Transverse colon (tissue), 4 donors: ENCODE measurements at regions not wholly inside any gene's neighbourhood (a gene's known extent, or its start where the extent isn't known, plus 50 kb on each side); places are given as distances from the start of the nearest gene placed in this dataset.
"Not testable (repeated sequence)": the region's sequence is repeated elsewhere in the genome, so short reads cannot be mapped to it uniquely, and the experiment has no call there.

Source experiments
- DNase-seq: peaks from one replicate; pipeline ENCODE4 v3.0.0-alpha.2; 2019
- H3K27ac ChIP-seq, 4 donors: fragments of 200-600 bp; sonication (generic); 2 replicates each; pipeline ENCODE4 v1.5.1; 2016 to 2018; ENCODE audit warnings: inconsistent platforms in 4 of 4
- H3K27me3 ChIP-seq: fragments of 200-600 bp; sonication (generic); 2 replicates; pipeline ENCODE4 v1.5.1; 2017; ENCODE audit warnings: inconsistent platforms
- H3K36me3 ChIP-seq, 4 donors: fragments of 200-600 bp; sonication (generic); 2 replicates each; pipeline ENCODE4 v1.5.1; 2017 to 2019; ENCODE audit warnings: inconsistent platforms in 4 of 4
- H3K4me1 ChIP-seq, 4 donors: fragments of 200-600 bp; sonication (generic); 2 replicates each; pipeline ENCODE4 v1.5.1; 2017 to 2020; ENCODE audit warnings: inconsistent platforms in 4 of 4
- H3K4me3 ChIP-seq, 4 donors: fragments of 200-600 bp; sonication (generic); 1 replicate in 1 of 4; 2 replicates in 3 of 4; pipeline versions ENCODE4 v1.5.1 to v1.6.1; 2017 to 2019; ENCODE audit warnings: inconsistent platforms in 4 of 4
- H3K9me3 ChIP-seq, 2 donors: fragments of 200-600 bp; sonication (generic); 2 replicates each; pipeline ENCODE4 v1.5.1; 2017 to 2019; ENCODE audit warnings: inconsistent platforms in 2 of 2
- EP300 ChIP-seq: sonication (generic); formaldehyde crosslinking; IDR thresholded peaks from one replicate; pipeline ENCODE4 v1.6.1; 2017; ENCODE audit warnings: antibody characterized with exemption, low read depth
- POLR2A ChIP-seq: fragments of 450-650 bp; IDR thresholded peaks from one replicate; pipeline ENCODE4 v1.6.1; 2016; ENCODE audit warnings: antibody characterized with exemption, mild to moderate bottlenecking, moderate library complexity
- POLR2AphosphoS5 ChIP-seq, 3 donors: sonication (generic); formaldehyde crosslinking; IDR thresholded peaks; one replicate each; pipeline ENCODE4 v1.6.1; 2016; ENCODE audit warnings: antibody characterized with exemption in 3 of 3
- WGBS, 2 donors: methylation state at CpG; one replicate each; pipeline ENCODE4 v1.1.5; 2018; ENCODE audit warnings: low coverage in 1 of 2; 5-methylcytosine and 5-hydroxymethylcytosine counted together
- in situ Hi-C, 4 donors: fragments of 200-750 bp; cut with MboI; loops; one replicate each; pipeline versions ENCODE4 v1.15.0 to v1.15.1; 2017; ENCODE audit warnings: low sequenced_read_pairs in 3 of 4, low pct_ligation_motif_present in 1 of 4, low pct_unique_long_range_greater_than_20kb in 1 of 4
- intact Hi-C: fragments of 100-400 bp; cut with DNase I; formaldehyde crosslinking; loops from one replicate; pipeline ENCODE4 v1.15.1; 2023; ENCODE audit warnings: low total_unique reads
- TF ChIP-seq, protein P1 (sequence below), 5 experiments: fragments of 200-600 bp in 3 of 5; fragments of 450-650 bp in 2 of 5; sonication (generic) in 3 of 5; IDR thresholded peaks; 1 replicate in 2 of 5; 2 replicates in 3 of 5; pipeline ENCODE4 v1.5.1; 2016 to 2017; ENCODE audit warnings: antibody characterized with exemption in 5 of 5, inconsistent platforms in 3 of 5, mild to moderate bottlenecking in 2 of 5, moderate library complexity in 1 of 5

- no peaks in the 10 kb centered on the region for H3K27me3 ChIP-seq
- DNase-seq = no peak
- H3K27ac ChIP-seq = no peak overlapping the region
- intact Hi-C loops = loop anchor here (1.0 kb wide), 1 partner anchor 12 kb away; no protein-coding TSS in a partner anchor
- H3K4me1 ChIP-seq = no peaks in the 10 kb centered on the region
- no peaks in the 10 kb centered on the region for H3K9me3 ChIP-seq
- in situ Hi-C loops = no loop called here
- WGBS, 2 donors = 73% methylated on average over 6 of the region's 6 CpGs; no CpG with 5 or more reads in 1 of the 2 donors
- no peak overlapping the region for H3K4me3 ChIP-seq
- TF ChIP-seq, protein P1, sequence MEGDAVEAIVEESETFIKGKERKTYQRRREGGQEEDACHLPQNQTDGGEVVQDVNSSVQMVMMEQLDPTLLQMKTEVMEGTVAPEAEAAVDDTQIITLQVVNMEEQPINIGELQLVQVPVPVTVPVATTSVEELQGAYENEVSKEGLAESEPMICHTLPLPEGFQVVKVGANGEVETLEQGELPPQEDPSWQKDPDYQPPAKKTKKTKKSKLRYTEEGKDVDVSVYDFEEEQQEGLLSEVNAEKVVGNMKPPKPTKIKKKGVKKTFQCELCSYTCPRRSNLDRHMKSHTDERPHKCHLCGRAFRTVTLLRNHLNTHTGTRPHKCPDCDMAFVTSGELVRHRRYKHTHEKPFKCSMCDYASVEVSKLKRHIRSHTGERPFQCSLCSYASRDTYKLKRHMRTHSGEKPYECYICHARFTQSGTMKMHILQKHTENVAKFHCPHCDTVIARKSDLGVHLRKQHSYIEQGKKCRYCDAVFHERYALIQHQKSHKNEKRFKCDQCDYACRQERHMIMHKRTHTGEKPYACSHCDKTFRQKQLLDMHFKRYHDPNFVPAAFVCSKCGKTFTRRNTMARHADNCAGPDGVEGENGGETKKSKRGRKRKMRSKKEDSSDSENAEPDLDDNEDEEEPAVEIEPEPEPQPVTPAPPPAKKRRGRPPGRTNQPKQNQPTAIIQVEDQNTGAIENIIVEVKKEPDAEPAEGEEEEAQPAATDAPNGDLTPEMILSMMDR (IDR thresholded peaks at IDR 0.05) = no peak
- TF ChIP-seq EP300 (no peak), POLR2AphosphoS5 (IDR thresholded peaks at IDR 0.05) (no peak), POLR2A (no peak)
- H3K36me3 ChIP-seq = no peaks in the 10 kb centered on the region
These were observed 239.1 kb downstream of the CHM start for GRCh38 chrX:85808217-85808616.

DNA sequence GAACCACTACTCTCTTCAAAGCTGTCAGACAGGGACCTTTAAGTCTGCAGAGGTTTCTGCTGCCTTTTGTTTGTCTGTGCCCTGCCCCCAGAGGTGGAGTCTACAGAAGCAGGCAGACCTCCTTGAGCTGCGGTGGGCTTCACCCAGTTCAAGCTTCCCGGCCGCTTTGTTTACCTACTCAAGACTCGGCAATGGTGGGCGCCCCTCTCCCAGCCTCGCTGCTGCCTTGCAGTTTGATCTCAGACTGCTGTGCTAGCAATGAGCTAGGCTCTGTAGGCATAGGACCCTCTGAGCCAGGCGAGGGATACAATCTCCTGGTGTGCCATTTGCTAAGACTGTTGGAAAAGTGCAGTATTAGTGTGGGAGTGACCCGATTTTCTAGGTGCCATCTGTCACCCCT is 275.0 kb downstream of the CHM start:
- H3K4me3 ChIP-seq, in situ Hi-C loops, H3K27me3 ChIP-seq, H3K9me3 ChIP-seq, H3K27ac ChIP-seq, DNase-seq, intact Hi-C loops, H3K36me3 ChIP-seq, H3K4me1 ChIP-seq: not testable (repeated sequence)
- WGBS, 2 donors = 78% methylated on average over 8 of the region's 8 CpGs; no CpG with 5 or more reads in 1 of the 2 donors

- in situ Hi-C loops (no loop called here), intact Hi-C loops (no loop called here)
- no peak for DNase-seq
- Histone ChIP-seq H3K27me3 (no peaks in the 10 kb centered on the region), H3K36me3 (no peaks in the 10 kb centered on the region), H3K27ac (no peak overlapping the region), H3K4me3 (no peak overlapping the region), H3K4me1 (no peaks in the 10 kb centered on the region), H3K9me3 (no peaks in the 10 kb centered on the region)
- WGBS, 2 donors = 59% methylated on average over 3 of the region's 3 CpGs; no CpG with 5 or more reads in 1 of the 2 donors
- TF ChIP-seq POLR2AphosphoS5 (IDR thresholded peaks at IDR 0.05) = no peak
- TF ChIP-seq POLR2A = no peak
- no peak for TF ChIP-seq EP300
- TF ChIP-seq, protein P1 (IDR thresholded peaks at IDR 0.05) = no peak
These were observed 281.7 kb downstream of the CHM start for GRCh38 chrX:85765651-85766050.

DNA sequence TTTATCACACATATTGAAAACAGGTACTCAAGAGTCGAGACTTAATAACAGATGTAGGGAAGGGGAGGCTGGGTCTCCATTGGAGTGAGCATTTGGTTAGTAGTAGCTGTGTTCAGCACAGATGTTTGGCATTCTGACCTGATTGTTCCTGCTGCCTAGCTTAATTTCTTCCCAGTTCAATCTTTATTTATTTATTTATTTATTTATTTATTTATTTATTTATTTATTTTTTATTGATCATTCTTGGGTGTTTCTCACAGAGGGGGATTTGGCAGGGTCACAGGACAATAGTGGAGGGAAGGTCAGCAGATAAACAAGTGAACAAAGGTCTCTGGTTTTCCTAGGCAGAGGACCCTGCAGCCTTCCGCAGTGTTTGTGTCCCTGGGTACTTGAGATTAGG is 324.3 kb downstream of the CHM start:
- H3K4me1 ChIP-seq, in situ Hi-C loops, H3K27ac ChIP-seq, H3K4me3 ChIP-seq, H3K9me3 ChIP-seq, H3K27me3 ChIP-seq, intact Hi-C loops, DNase-seq, H3K36me3 ChIP-seq: not testable (repeated sequence)
- 91% methylated on average over 1 of the region's 2 CpGs; no CpG with 5 or more reads in 1 of the 2 donors for WGBS, 2 donors

- H3K27me3 ChIP-seq, H3K27ac ChIP-seq, in situ Hi-C loops, H3K9me3 ChIP-seq, H3K36me3 ChIP-seq, H3K4me1 ChIP-seq, DNase-seq, H3K4me3 ChIP-seq, intact Hi-C loops: not testable (repeated sequence)
- WGBS, 2 donors = 96 to 100% methylated on average over 1 of the region's 1 CpG
These were observed 323.8 kb upstream of the POF1B start for GRCh38 chrX:85703233-85703632.

- Histone ChIP-seq H3K27ac (no peak overlapping the region), H3K9me3 (no peaks in the 10 kb centered on the region), H3K27me3 (no peaks in the 10 kb centered on the region), H3K4me3 (no peak overlapping the region), H3K36me3 (no peaks in the 10 kb centered on the region), H3K4me1 (no peaks in the 10 kb centered on the region)
- in situ Hi-C loops (no loop called here), intact Hi-C loops (no loop called here)
- TF ChIP-seq POLR2A = no peak
- TF ChIP-seq, protein P1 (IDR thresholded peaks at IDR 0.05) = no peak
- no peak for TF ChIP-seq POLR2AphosphoS5 (IDR thresholded peaks at IDR 0.05)
- TF ChIP-seq EP300 = no peak
- DNase-seq = no peak
- WGBS, 2 donors = 74% methylated on average over 4 of the region's 5 CpGs; no CpG with 5 or more reads in 1 of the 2 donors
These were observed 319.5 kb upstream of the POF1B start for GRCh38 chrX:85698921-85699320.
